RPMI8226 (cell line): ENCODE measurements at regions not wholly inside any gene's neighbourhood (a gene's known extent, or its start where the extent isn't known, plus 50 kb on each side); places are given as distances from the start of the nearest gene placed in this dataset.
"Not testable (repeated sequence)": the region's sequence is repeated elsewhere in the genome, so short reads cannot be mapped to it uniquely, and the experiment has no call there.

ENCODE experiments used
- DNase-seq: peaks from one replicate; pipeline ENCODE4 v3.0.0-alpha.2; 2015

DNA sequence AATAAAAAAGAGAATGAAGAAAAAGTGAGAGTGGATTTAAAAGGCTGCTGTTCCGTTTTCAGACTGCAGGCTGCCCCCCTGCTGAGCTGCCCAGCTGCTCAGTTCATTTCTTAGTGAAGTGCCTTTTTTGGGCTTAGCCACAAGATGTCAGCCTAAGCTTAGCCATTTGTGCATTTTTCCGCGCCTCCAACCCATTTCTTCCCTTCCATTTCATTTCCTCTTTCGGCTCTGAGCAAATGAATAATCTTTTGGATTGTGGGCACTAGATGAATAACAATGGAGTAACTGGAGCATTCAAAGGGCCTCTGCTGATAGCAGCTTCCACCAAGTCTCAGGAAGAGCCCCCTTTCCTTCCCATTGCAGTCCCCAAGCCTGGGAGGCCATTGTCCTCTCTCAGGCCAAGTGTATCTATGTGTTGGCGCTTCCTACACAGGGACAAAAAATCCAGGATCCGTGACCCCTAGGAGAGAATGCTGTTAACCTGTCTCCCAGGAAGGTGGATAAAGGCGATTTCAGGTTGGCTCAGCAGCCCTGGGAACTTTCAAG lies 83.5 kb upstream of the SPTLC3 start:
- peak; percentile 83 for DNase-seq

DNA sequence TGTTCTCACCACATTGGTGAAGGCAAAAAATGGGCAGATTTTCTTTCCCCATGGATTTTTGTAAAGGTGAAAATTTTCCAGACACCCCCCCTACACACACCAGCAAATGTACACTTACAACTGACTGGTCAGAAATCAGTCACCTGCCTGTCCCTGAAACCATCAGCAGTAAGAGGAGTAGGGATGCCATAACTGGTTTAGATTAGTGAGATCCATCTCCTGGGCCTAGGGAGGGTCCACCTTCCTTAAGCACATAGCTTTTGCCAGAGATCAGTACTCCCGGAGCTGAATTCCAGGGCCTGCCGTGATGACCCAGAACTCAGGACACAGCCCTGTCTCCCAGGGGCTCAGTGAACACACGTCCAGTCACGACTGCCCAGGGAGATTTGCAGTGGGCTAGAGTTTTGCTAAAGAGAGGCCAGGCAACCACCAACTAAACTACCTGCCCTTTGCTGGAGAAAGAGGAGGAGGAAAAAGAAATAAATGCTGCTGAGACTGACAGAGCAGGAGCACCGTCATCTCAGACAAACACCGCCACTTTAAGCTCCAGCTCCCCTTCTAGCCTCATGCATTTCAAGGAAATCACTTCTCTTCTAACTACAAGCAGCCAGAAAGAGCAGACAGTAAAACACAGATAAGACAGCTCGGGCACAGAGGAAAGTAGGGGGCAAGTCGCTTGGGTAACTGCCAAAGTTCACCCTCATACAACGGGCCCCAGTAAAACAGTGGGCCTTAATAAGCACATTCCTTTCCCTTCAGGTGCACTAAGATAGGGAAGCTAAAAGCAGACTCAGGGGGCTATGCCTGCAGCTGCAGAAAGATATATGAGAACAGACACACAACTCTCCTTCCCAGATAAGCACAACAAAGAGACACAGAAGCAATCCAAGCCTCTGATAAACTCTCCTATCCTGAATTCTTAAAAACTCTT lies 82.6 kb upstream of the SPTLC3 start:
- no peak for DNase-seq

DNA sequence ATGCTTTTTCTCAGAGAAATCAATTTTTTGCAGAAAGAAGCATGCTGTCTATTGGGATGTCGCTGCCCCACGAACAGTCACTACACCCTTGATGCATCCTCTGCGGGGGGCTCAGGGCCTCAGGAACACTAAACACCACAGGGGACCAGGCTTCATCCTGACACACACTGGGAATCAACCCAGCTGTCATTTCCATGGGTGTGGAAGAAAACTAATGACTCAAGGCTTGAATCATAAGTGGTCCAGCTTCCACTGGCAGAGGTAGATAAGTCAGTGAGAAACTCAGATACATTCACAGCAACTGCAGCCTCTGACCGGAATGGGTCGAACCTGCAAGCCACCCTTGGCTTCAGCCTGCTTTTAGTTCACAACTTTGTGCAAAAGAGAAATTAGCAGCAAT lies 81.3 kb upstream of the SPTLC3 start:
- DNase-seq, result no peak

DNA sequence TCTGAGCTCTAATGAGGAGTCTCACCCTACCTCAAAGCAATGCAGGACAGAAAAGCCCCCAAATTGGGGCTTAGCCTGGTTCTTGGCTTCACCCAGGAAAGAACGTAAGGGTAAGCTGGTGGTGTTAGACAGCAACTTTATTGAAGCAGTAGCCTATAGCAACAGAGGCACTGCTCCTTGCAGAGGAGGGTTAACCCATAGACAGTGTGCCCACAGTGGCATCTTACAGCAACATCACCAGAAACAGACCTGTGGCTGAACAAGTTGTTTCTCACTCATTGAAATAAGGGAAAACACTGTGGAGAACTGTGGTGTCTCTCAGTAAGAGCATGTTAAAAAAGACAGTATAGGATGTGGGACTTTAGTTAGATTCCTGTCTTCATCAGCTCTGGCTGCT lies 80.4 kb upstream of the SPTLC3 start:
- DNase-seq, result no peak

DNA sequence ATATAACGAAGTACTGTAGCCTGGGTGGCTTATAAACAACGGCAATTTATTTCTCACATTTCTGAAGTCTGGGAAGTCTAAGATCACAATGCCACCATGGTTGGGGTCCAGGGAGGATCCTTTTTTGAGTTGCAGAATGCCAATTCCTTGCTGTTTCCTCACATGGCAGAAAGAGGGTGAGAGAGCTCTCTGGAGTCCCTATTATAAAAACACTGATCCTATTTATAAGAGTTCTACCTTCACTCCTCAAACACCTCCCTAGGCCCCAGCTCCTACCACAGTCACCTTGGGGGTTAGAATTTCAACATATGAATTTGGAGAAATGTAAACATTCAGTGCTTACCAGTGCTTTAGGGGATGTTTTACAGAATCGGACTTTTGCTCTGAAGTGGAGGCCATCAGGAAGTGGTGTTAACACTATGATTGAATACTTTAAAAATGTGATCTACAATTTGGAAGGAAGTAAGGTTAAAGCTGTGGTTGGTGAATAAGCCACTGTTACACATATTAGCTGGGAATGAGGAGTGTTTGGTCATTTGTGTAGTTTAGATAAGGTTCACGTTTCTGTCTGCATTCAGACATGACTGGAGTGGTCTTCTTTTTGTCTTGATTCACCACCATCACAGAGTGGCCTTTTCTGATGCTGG lies 79.9 kb upstream of the SPTLC3 start:
- no peak for DNase-seq

DNA sequence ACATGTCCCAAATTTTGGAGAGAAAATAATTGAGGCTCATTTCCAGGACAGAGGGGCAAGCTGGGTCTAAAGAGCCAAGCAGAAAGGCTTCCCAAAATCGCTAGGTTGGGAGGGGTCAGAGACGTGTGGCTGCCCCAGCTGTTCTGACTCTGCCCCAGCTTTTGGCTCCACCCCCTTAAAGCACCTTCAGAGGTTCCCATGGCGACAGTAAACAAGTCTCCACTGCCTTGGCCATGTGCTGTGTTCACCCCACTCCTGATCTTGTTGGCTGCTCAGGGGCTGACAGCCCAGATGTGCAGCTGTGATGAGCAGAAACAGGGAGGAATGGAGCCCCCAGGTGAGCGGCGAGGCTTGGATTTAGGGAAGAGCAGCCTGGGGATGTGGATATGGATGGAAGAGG lies 72.8 kb upstream of the SPTLC3 start:
- DNase-seq, result peak; percentile 70

DNA sequence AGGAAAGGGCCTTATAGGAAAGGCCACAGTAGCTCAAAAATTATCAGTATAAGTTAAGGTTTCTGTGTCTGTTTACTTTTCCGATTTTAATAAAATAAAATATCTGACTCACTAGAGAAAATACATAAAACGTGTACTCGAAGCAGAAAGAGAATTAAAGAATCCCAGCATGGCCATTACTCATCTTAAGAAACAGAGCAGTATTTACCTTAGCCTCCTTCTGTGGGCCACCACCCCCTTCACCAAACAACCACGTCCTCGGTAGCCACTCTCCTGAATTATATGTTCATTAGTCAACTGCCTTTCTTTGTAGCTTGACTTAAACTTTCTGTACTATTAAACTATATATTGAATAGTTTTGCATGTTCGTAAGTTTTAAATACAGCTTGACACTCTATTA lies 72.2 kb upstream of the SPTLC3 start:
- no peak for DNase-seq

DNA sequence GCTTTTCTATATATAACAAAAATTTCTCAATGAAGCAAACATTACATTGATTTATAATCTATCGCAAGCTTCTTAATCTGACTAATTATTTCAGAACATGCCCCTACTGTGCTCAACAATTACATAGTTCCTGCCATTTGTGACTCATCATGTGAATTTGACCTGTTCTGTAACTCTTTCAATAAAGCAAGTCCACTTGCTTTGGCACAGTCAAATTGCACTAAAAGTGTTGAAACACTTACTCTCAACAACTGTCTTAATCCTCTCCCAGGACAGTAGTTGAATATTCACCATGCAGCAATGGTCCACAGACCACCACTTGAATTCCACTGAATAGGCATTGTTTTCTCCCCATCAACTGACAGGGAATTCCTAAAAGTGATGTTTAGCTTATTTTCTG lies 67.7 kb upstream of the SPTLC3 start:
- DNase-seq, result no peak

DNA sequence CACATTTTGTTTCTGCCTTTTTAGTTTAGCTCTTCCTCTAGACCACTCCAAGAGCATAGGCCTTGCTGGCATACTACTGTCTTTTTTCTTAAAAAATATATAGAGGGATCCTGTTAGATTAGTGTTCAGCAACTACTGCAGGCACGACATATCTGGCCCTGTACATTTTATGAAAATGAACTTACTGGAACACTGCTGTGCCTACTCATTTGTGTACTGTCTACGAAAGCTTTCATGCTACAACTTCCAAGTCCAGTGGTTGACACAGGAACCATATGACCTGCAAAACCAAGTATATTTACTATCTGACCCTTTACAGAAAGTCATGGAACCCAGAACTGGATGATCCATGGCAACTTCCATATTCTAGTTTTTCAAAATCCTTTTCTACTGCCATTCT lies 66.6 kb upstream of the SPTLC3 start:
- no peak for DNase-seq

DNA sequence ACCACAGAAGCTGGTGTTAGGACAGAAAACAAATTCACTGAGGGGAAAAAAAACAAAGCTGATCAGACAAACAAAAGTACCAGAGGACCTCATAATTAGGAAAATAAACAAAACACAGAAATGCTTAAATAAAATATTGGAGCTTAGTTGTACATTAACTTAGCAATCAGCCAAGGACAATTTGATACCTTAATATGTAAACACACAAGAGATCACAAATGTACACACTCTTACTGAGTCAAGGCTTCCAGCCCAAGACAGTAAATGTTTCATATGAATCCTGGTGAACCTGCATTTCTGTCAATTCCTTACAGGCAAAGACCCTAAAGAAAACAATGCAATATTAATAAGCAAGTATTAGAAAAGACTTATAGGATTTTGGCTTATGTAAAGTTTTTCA lies 62.0 kb upstream of the SPTLC3 start:
- no peak for DNase-seq

DNA sequence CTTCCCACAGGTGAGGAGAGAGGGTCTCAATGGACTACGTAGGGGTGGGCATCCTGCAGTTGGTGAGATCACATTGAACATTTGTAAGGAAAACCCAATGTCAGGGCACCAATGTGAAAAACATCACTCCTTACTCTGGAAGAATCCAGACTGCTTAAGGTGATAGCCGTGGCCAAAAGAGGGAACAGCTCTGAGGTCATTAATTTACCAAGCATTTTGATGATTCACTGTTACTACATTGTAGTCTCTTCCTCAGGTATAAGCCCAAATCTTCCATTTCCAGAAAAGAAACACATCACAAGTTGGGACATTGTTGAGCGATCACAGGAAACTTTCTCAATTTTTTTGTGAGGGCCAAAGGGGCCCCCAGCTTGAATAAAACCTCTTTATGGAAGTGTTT lies 61.1 kb upstream of the SPTLC3 start:
- DNase-seq, result no peak

DNA sequence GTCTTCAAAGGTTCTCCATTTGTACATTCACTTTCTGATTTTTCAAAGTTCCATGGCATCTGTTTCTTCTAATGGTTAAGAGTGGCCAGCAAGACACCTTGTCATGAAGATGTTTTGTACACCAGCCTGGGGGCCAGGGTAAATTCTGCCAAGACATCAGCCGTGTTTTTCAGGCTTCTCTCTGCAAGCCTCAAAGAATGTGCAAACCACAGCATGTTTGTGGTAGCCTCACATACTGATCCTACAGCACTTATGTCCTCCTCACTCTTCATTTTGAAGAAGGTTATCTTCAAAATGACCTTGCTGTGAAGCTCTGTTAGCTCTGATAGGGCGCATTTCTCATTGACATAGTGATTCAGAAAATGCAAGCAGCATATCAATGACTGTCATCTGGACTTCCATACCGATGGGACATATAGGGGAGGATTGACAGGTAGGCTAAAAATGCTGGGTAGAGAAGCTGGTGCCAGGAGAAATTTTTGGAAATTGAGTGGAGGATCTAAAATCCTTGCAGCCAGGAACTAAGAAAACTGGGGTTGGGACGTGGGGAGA lies 59.3 kb upstream of the SPTLC3 start:
- DNase-seq, result peak; percentile 72

DNA sequence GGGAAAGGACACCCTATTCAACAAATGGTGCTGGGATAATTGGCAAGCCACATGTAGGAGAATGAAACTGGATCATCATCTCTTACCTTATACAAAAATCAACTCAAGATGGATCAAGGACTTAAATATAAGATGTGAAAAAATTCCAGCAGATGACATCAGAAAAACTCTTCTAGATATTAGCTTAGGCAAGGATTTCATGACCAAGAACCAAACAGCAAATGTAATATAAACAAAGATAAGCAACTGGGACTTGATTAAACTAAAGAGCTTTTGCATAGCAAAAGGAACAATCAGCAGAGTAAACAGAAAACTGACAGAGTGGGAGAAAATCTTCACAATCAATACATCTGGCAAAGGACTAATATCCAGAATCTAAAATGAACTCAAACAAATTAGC lies 54.5 kb upstream of the SPTLC3 start:
- DNase-seq, result not testable (repeated sequence)

DNA sequence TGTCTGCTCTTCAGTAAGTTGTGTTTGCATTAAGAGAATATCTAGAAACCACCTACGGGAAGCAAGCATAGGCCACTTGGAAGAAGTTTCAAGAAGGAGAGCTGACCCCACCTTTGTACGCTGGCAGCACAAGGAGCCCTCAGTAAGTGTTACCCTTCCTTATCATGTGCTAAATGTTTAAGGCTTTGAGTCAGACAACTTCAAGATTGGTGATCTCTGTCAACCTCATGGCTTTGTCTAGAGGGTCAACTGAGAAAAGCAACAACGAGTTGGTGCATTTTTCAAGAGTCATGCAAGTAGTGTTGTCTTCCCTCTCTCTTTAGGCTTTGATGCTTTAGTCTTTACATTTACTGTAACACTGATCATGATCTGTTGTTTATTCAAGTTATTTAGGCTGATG lies 53.2 kb upstream of the SPTLC3 start:
- no peak for DNase-seq

DNA sequence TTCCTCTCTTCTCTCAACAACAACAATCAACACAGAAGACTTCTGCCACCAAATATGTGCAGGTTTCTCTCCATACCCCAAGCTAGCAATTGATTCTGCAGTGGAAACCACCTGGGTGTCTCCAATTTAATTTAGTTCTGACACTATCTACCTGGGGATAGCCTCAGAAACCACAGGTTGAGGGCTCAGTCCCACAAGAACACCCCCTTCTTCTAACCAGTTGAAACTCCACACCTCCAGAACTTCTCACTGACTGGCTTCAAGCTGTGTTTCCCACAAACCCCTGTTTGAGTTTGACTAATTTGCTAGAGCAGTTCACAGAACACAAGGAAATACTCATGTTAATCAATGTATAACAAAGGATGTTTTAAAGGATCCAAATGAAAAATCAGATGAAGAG lies 52.5 kb upstream of the SPTLC3 start:
- DNase-seq, result no peak

DNA sequence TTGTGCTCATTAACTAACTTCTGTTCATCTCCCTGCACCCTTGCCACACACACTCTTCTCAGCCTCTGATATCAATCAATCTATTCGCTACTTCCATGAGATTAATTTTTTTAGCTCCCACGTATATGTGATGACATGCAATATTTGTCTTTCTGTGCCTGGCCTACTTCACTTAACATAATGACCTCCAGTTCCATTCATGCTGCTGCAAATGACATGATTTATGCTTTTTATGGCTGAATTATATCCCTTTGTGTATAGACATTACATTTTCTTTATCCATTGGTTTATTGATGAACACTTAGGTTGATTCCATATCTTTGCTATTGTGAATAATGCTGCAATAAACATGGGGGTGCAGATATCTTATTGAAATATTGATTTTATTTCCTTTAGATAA lies 50.8 kb upstream of the SPTLC3 start:
- no peak for DNase-seq
